GM23338 (cell line): ENCODE measurements at regions not wholly inside any gene's neighbourhood (a gene's known extent, or its start where the extent isn't known, plus 50 kb on each side); places are given as distances from the start of the nearest gene placed in this dataset.

Experiments
- ATAC-seq: fragments of 200-7000 bp; cut with Tn5 transposase; 3 replicates; pipeline ENCODE4 v1.9.1; 2020
- DNase-seq: peaks from one replicate; pipeline ENCODE4 v3.0.0-alpha.2; 2015; ENCODE audit warnings: low spot score
- H2AFZ ChIP-seq: fragments of 200-600 bp; sonication (generic); 2 replicates; pipeline ENCODE4 v1.8.0; 2016; ENCODE audit warnings: antibody characterized with exemption, mild to moderate bottlenecking, moderate library complexity
- H3F3A ChIP-seq: fragments of 200-600 bp; sonication (generic); replicated peaks from 2 replicates; pipeline ENCODE4 v1.8.0; 2017; ENCODE audit warnings: antibody characterized with exemption, mixed run types, low read depth
- H3K27ac ChIP-seq: fragments of 200-600 bp; sonication (generic); 2 replicates; pipeline ENCODE4 v1.6.1; 2016; ENCODE audit warnings: low read depth
- H3K27me3 ChIP-seq: fragments of 200-600 bp; sonication (generic); 2 replicates; pipeline ENCODE4 v1.8.0; 2016; ENCODE audit warnings: mild to moderate bottlenecking, mixed run types, moderate library complexity; ENCODE audit not compliant: insufficient read depth
- H3K36me3 ChIP-seq: fragments of 200-600 bp; sonication (generic); 2 replicates; pipeline ENCODE4 v1.8.0; 2016; ENCODE audit warnings: mild to moderate bottlenecking; ENCODE audit not compliant: insufficient read depth
- H3K4me1 ChIP-seq: fragments of 200-600 bp; sonication (generic); 2 replicates; pipeline ENCODE4 v1.8.0; 2016; ENCODE audit warnings: mild to moderate bottlenecking, moderate library complexity; ENCODE audit not compliant: insufficient read depth
- H3K4me2 ChIP-seq: fragments of 200-600 bp; sonication (generic); 2 replicates; pipeline ENCODE4 v1.7.1; 2017; ENCODE audit warnings: mixed run types
- H3K4me3 ChIP-seq: fragments of 200-600 bp; sonication (generic); 2 replicates; pipeline ENCODE4 v1.6.1; 2016; ENCODE audit warnings: mixed run types
- H3K79me2 ChIP-seq: fragments of 200-600 bp; sonication (generic); replicated peaks from 2 replicates; pipeline ENCODE4 v1.8.0; 2017; ENCODE audit warnings: mild to moderate bottlenecking; ENCODE audit not compliant: insufficient read depth
- H3K9me2 ChIP-seq: fragments of 200-600 bp; sonication (generic); 2 replicates; pipeline ENCODE4 v1.8.0; 2017; ENCODE audit not compliant: insufficient read depth
- H4K20me1 ChIP-seq: fragments of 200-600 bp; sonication (generic); replicated peaks from 2 replicates; pipeline ENCODE4 v1.8.0; 2017; ENCODE audit warnings: mild to moderate bottlenecking; ENCODE audit not compliant: insufficient read depth
- H3K27ac Mint-ChIP-seq: 2 replicates; pipeline ENCODE4 v1.8.0; 2020; ENCODE audit warnings: inconsistent platforms, mild to moderate bottlenecking, moderate library complexity, mixed read lengths
- H3K27me3 Mint-ChIP-seq: 3 replicates; pipeline ENCODE4 v1.8.0; 2022; ENCODE audit warnings: low read depth, mild to moderate bottlenecking, moderate library complexity, mixed read lengths, inconsistent platforms; ENCODE audit not compliant: insufficient read depth, poor library complexity
- H3K36me3 Mint-ChIP-seq: 3 replicates; pipeline ENCODE4 v1.8.0; 2021; ENCODE audit warnings: low read depth, mild to moderate bottlenecking, inconsistent platforms, moderate library complexity, mixed read lengths
- H3K4me1 Mint-ChIP-seq: 3 replicates; pipeline ENCODE4 v1.8.0; 2020; ENCODE audit warnings: mild to moderate bottlenecking, inconsistent platforms, mixed read lengths
- H3K4me3 Mint-ChIP-seq: 3 replicates; pipeline ENCODE4 v1.8.0; 2021; ENCODE audit warnings: moderate library complexity, mild to moderate bottlenecking, inconsistent platforms, mixed read lengths
- H3K9me3 Mint-ChIP-seq: 3 replicates; pipeline ENCODE4 v1.8.0; 2020; ENCODE audit warnings: moderate library complexity, mild to moderate bottlenecking, inconsistent platforms, mixed read lengths
- CREB1 ChIP-seq: fragments of 250-450 bp; sonication (Bioruptor Pico); IDR thresholded peaks from 2 replicates; pipeline ENCODE4 v1.5.0; 2020; ENCODE audit warnings: low read depth, mild to moderate bottlenecking, moderate library complexity
- EZH2 ChIP-seq: fragments of 200-600 bp; sonication (generic); IDR thresholded peaks from one replicate; pipeline ENCODE4 v1.8.0; 2017; ENCODE audit warnings: antibody characterized with exemption, mild to moderate bottlenecking, low read depth; ENCODE audit not compliant: unreplicated experiment
- EZH2phosphoT487 ChIP-seq: fragments of 200-600 bp; sonication (generic); IDR thresholded peaks from one replicate; pipeline ENCODE4 v1.8.1; 2018; ENCODE audit warnings: antibody characterized with exemption; ENCODE audit not compliant: unreplicated experiment
- JUNB ChIP-seq: IDR thresholded peaks from one replicate; pipeline ENCODE4 v1.6.1; 2016; ENCODE audit warnings: antibody characterized with exemption; ENCODE audit not compliant: unreplicated experiment
- NANOG ChIP-seq: IDR thresholded peaks from 2 replicates; pipeline ENCODE4 v1.6.1; 2016; ENCODE audit warnings: antibody characterized with exemption, borderline replicate concordance
- POLR2AphosphoS5 ChIP-seq: IDR thresholded peaks from 2 replicates; pipeline ENCODE4 v1.6.1; 2016; ENCODE audit warnings: antibody characterized with exemption, low read depth
- STAT1 ChIP-seq: IDR thresholded peaks from one replicate; pipeline ENCODE4 v1.6.1; 2016; ENCODE audit warnings: antibody characterized with exemption; ENCODE audit not compliant: unreplicated experiment
- ZNF114 ChIP-seq: fragments of 250-450 bp; sonication (Bioruptor Pico); IDR thresholded peaks from 2 replicates; pipeline ENCODE4 v1.5.0; 2020; ENCODE audit warnings: mild to moderate bottlenecking, moderate library complexity
- ZNF331 ChIP-seq: fragments of 250-450 bp; sonication (Bioruptor Pico); IDR thresholded peaks from 2 replicates; pipeline ENCODE4 v1.5.0; 2020; ENCODE audit warnings: low read depth, mild to moderate bottlenecking, moderate library complexity
- TF ChIP-seq, protein P1 (sequence below): IDR thresholded peaks from 2 replicates; pipeline ENCODE4 v1.6.1; 2016; ENCODE audit warnings: antibody characterized with exemption
- TF ChIP-seq, protein P2 (sequence below): IDR thresholded peaks from one replicate; pipeline ENCODE4 v1.6.1; 2018; ENCODE audit warnings: antibody characterized with exemption; ENCODE audit not compliant: unreplicated experiment
- TF ChIP-seq, protein P3 (sequence below): fragments of 250-450 bp; sonication (Bioruptor Pico); IDR thresholded peaks from 2 replicates; pipeline ENCODE4 v1.5.0; 2020; ENCODE audit warnings: mild to moderate bottlenecking, moderate library complexity
- TF ChIP-seq, protein P4 (sequence below), 2 experiments: fragments of 200-600 bp in 1 of 2; sonication (generic) in 1 of 2; conservative IDR thresholded peaks; 2 replicates each; pipeline versions ENCODE4 v1.5.1 to v1.6.1; 2016 to 2017; ENCODE audit warnings: antibody characterized with exemption in 2 of 2, low read depth in 2 of 2, mild to moderate bottlenecking in 2 of 2, moderate library complexity in 1 of 2

DNA sequence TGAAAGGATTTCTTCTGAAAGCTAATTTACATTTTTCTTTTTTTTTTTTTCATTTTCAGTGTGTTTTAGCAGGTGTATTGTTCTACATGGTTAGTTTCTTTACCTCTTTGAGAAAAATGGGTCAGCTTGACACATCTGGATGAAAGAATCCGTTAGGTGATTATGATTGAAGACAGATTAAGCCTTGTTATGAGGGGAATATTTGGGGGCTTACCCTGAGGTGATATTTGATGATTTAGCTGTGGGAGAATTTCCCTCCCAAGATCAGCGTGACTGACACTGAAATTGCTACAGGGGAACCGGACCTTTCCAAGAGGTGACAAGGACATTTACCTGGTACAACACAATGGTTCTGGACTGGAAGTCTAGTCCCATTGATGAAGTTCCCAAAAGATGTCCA is 147.5 kb downstream of the NFKBIZ start:
- no peaks in the 10 kb centered on the region for H3K27me3 Mint-ChIP-seq
- ATAC-seq (no peak), DNase-seq (no peak)
- Histone ChIP-seq H3F3A (no peaks in the 10 kb centered on the region), H2AFZ (no peak overlapping the region), H3K27ac (no peak overlapping the region), H3K27me3 (no peaks in the 10 kb centered on the region), H3K4me3 (no peak overlapping the region), H3K79me2 (no peaks in the 10 kb centered on the region), H3K4me2 (no peak overlapping the region), H3K36me3 (no peaks in the 10 kb centered on the region), H4K20me1 (no peaks in the 10 kb centered on the region), H3K4me1 (no peaks in the 10 kb centered on the region), H3K9me2 (no peaks in the 10 kb centered on the region)
- no peak overlapping the region for H3K27ac Mint-ChIP-seq
- no peaks in the 10 kb centered on the region for H3K36me3 Mint-ChIP-seq
- H3K4me1 Mint-ChIP-seq: no peaks in the 10 kb centered on the region
- H3K4me3 Mint-ChIP-seq: no peak overlapping the region
- TF ChIP-seq, protein P1, sequence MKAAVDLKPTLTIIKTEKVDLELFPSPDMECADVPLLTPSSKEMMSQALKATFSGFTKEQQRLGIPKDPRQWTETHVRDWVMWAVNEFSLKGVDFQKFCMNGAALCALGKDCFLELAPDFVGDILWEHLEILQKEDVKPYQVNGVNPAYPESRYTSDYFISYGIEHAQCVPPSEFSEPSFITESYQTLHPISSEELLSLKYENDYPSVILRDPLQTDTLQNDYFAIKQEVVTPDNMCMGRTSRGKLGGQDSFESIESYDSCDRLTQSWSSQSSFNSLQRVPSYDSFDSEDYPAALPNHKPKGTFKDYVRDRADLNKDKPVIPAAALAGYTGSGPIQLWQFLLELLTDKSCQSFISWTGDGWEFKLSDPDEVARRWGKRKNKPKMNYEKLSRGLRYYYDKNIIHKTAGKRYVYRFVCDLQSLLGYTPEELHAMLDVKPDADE: no peak
- TF ChIP-seq POLR2AphosphoS5 (no peak), EZH2phosphoT487 (no peak), NANOG (no peak), ZNF114 (no peak), EZH2 (no peak), STAT1 (no peak), CREB1 (CRISPR knock-in tag) (no peak), ZNF331 (CRISPR knock-in tag) (no peak), JUNB (no peak)
- TF ChIP-seq, protein P2, sequence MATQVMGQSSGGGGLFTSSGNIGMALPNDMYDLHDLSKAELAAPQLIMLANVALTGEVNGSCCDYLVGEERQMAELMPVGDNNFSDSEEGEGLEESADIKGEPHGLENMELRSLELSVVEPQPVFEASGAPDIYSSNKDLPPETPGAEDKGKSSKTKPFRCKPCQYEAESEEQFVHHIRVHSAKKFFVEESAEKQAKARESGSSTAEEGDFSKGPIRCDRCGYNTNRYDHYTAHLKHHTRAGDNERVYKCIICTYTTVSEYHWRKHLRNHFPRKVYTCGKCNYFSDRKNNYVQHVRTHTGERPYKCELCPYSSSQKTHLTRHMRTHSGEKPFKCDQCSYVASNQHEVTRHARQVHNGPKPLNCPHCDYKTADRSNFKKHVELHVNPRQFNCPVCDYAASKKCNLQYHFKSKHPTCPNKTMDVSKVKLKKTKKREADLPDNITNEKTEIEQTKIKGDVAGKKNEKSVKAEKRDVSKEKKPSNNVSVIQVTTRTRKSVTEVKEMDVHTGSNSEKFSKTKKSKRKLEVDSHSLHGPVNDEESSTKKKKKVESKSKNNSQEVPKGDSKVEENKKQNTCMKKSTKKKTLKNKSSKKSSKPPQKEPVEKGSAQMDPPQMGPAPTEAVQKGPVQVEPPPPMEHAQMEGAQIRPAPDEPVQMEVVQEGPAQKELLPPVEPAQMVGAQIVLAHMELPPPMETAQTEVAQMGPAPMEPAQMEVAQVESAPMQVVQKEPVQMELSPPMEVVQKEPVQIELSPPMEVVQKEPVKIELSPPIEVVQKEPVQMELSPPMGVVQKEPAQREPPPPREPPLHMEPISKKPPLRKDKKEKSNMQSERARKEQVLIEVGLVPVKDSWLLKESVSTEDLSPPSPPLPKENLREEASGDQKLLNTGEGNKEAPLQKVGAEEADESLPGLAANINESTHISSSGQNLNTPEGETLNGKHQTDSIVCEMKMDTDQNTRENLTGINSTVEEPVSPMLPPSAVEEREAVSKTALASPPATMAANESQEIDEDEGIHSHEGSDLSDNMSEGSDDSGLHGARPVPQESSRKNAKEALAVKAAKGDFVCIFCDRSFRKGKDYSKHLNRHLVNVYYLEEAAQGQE: no peak
- TF ChIP-seq, protein P3, sequence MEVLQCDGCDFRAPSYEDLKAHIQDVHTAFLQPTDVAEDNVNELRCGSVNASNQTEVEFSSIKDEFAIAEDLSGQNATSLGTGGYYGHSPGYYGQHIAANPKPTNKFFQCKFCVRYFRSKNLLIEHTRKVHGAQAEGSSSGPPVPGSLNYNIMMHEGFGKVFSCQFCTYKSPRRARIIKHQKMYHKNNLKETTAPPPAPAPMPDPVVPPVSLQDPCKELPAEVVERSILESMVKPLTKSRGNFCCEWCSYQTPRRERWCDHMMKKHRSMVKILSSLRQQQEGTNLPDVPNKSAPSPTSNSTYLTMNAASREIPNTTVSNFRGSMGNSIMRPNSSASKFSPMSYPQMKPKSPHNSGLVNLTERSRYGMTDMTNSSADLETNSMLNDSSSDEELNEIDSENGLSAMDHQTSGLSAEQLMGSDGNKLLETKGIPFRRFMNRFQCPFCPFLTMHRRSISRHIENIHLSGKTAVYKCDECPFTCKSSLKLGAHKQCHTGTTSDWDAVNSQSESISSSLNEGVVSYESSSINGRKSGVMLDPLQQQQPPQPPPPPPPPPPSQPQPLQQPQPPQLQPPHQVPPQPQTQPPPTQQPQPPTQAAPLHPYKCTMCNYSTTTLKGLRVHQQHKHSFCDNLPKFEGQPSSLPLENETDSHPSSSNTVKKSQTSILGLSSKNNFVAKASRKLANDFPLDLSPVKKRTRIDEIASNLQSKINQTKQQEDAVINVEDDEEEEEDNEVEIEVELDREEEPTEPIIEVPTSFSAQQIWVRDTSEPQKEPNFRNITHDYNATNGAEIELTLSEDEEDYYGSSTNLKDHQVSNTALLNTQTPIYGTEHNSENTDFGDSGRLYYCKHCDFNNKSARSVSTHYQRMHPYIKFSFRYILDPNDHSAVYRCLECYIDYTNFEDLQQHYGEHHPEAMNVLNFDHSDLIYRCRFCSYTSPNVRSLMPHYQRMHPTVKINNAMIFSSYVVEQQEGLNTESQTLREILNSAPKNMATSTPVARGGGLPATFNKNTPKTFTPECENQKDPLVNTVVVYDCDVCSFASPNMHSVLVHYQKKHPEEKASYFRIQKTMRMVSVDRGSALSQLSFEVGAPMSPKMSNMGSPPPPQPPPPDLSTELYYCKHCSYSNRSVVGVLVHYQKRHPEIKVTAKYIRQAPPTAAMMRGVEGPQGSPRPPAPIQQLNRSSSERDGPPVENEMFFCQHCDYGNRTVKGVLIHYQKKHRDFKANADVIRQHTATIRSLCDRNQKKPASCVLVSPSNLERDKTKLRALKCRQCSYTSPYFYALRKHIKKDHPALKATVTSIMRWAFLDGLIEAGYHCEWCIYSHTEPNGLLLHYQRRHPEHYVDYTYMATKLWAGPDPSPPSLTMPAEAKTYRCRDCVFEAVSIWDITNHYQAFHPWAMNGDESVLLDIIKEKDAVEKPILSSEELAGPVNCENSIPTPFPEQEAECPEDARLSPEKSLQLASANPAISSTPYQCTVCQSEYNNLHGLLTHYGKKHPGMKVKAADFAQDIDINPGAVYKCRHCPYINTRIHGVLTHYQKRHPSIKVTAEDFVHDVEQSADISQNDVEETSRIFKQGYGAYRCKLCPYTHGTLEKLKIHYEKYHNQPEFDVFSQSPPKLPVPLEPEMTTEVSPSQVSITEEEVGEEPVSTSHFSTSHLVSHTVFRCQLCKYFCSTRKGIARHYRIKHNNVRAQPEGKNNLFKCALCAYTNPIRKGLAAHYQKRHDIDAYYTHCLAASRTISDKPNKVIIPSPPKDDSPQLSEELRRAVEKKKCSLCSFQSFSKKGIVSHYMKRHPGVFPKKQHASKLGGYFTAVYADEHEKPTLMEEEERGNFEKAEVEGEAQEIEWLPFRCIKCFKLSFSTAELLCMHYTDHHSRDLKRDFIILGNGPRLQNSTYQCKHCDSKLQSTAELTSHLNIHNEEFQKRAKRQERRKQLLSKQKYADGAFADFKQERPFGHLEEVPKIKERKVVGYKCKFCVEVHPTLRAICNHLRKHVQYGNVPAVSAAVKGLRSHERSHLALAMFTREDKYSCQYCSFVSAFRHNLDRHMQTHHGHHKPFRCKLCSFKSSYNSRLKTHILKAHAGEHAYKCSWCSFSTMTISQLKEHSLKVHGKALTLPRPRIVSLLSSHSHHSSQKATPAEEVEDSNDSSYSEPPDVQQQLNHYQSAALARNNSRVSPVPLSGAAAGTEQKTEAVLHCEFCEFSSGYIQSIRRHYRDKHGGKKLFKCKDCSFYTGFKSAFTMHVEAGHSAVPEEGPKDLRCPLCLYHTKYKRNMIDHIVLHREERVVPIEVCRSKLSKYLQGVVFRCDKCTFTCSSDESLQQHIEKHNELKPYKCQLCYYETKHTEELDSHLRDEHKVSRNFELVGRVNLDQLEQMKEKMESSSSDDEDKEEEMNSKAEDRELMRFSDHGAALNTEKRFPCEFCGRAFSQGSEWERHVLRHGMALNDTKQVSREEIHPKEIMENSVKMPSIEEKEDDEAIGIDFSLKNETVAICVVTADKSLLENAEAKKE (CRISPR knock-in tag): no peak
- TF ChIP-seq, protein P4, sequence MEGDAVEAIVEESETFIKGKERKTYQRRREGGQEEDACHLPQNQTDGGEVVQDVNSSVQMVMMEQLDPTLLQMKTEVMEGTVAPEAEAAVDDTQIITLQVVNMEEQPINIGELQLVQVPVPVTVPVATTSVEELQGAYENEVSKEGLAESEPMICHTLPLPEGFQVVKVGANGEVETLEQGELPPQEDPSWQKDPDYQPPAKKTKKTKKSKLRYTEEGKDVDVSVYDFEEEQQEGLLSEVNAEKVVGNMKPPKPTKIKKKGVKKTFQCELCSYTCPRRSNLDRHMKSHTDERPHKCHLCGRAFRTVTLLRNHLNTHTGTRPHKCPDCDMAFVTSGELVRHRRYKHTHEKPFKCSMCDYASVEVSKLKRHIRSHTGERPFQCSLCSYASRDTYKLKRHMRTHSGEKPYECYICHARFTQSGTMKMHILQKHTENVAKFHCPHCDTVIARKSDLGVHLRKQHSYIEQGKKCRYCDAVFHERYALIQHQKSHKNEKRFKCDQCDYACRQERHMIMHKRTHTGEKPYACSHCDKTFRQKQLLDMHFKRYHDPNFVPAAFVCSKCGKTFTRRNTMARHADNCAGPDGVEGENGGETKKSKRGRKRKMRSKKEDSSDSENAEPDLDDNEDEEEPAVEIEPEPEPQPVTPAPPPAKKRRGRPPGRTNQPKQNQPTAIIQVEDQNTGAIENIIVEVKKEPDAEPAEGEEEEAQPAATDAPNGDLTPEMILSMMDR (conservative IDR thresholded peaks at IDR 0.05; ENCODE audit: low read depth in 2 of 2): no peak
- H3K9me3 Mint-ChIP-seq: no peaks in the 10 kb centered on the region
